NCI-H82 treated with DMSO at 0.1 percent for 48 hours (cell line): ENCODE measurements at regions not wholly inside any gene's neighbourhood (a gene's known extent, or its start where the extent isn't known, plus 50 kb on each side); places are given as distances from the start of the nearest gene placed in this dataset.

Experiments used
- DNase-seq: peaks from one replicate; lab custom pipeline; 2025; ENCODE audit not compliant: unreplicated experiment; lab: John Stamatoyannopoulos, UW

- no peak for DNase-seq
Observed at GRCh38 chr17:31588512-31588911, 197.0 kb downstream of the RAB11FIP4 start.

GRCh38 chr17:31588034-31588433 lies 196.6 kb downstream of the RAB11FIP4 start:
- no peak for DNase-seq
